ENCODE measurements at regions not wholly inside any gene's neighbourhood (a gene's known extent, or its start where the extent isn't known, plus 50 kb on each side); places are given as distances from the start of the nearest gene placed in this dataset.

- DNase-seq (ENCODE audit: low read depth), result no peak
- TF ChIP-seq CTCF (IDR thresholded peaks at IDR 0.05; ENCODE audit: insufficient read depth, low read length), result no peak
Observed at GRCh38 chr3:159069866-159070425, 268.1 kb downstream of the MFSD1 start.

GRCh38 chr3:159074756-159075701 is 273.2 kb downstream of the MFSD1 start:
- no peak for TF ChIP-seq CTCF (IDR thresholded peaks at IDR 0.05; ENCODE audit: insufficient read depth, low read length)
- no peak for DNase-seq (ENCODE audit: low read depth)
- no peak overlapping the region for H3K4me3 ChIP-seq (ENCODE audit: low read depth, low read length)

More at GRCh38 chr3:159069866-159070425, 268.1 kb downstream of the MFSD1 start:
- H3K4me3 ChIP-seq (ENCODE audit: low read depth, low read length), result no peak overlapping the region

- no peak for TF ChIP-seq CTCF (IDR thresholded peaks at IDR 0.05; ENCODE audit: insufficient read depth, low read length)
- DNase-seq (ENCODE audit: low read depth), result peak; percentile 55
- H3K4me3 ChIP-seq (ENCODE audit: low read depth, low read length), result no peak overlapping the region
Observed at GRCh38 chr3:159077860-159078259, 276.0 kb downstream of the MFSD1 start.

DNA sequence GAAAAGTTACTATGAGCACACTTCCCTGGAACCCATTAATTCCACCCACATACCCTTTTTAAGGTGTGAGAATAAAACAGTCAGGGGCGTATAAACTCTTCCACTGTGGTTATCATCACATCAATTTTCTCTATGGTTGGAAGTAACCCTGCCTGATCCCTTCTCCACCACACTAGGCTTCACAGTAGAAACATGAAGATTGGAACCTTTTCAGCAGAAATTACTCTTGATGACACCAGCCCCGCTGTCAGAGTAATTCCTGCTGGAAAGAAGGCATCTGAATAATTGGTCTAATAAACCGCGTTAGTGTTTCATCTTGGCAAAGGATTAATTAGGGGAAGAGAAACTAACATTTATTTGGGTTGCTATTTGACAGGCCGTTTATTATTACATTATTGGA is 278.4 kb downstream of the MFSD1 start:
- TF ChIP-seq CTCF (IDR thresholded peaks at IDR 0.05; ENCODE audit: insufficient read depth, low read length), result no peak
- DNase-seq (ENCODE audit: low read depth), result no peak
- H3K4me3 ChIP-seq (ENCODE audit: low read depth, low read length), result no peak overlapping the region

GRCh38 chr3:159080821-159081220 is 279.0 kb downstream of the MFSD1 start:
- no peak for DNase-seq (ENCODE audit: low read depth)
- H3K4me3 ChIP-seq (ENCODE audit: low read depth, low read length), result no peak overlapping the region
- no peak for TF ChIP-seq CTCF (IDR thresholded peaks at IDR 0.05; ENCODE audit: insufficient read depth, low read length)

GRCh38 chr3:159082519-159082918 is 280.7 kb downstream of the MFSD1 start:
- H3K4me3 ChIP-seq (ENCODE audit: low read depth, low read length), result no peak overlapping the region
- DNase-seq (ENCODE audit: low read depth), result no peak
- no peak for TF ChIP-seq CTCF (IDR thresholded peaks at IDR 0.05; ENCODE audit: insufficient read depth, low read length)
